Bronchial epithelial cell (primary cell): ENCODE measurements at regions not wholly inside any gene's neighbourhood (a gene's known extent, or its start where the extent isn't known, plus 50 kb on each side); places are given as distances from the start of the nearest gene placed in this dataset.

Experiments
- DNase-seq: peaks from one replicate; pipeline ENCODE4 v3.0.0-alpha.2; 2010; ENCODE audit warnings: low read depth
- FAIRE-seq: peaks from 2 replicates; lab custom pipeline; 2011; peaks lifted over from hg19 to GRCh38; lab: Jason Lieb, UNC
- H3K27me3 ChIP-seq: 2 replicates; pipeline ENCODE4 v1.5.1; 2011; ENCODE audit warnings: low read length; ENCODE audit not compliant: control insufficient read depth, insufficient read depth
- H3K36me3 ChIP-seq: 2 replicates; pipeline ENCODE4 v1.5.1; 2011; ENCODE audit warnings: low read length; ENCODE audit not compliant: control insufficient read depth, insufficient read depth
- H3K4me3 ChIP-seq: 2 replicates; pipeline ENCODE4 v1.5.1; 2011; ENCODE audit warnings: mild to moderate bottlenecking, low read depth, low read length, control low read depth
- TF ChIP-seq, protein P1 (sequence below): IDR thresholded peaks from 2 replicates; pipeline ENCODE4 v1.5.1; 2011; ENCODE audit warnings: mild to moderate bottlenecking, moderate library complexity, low read length, control low read depth, inconsistent platforms; ENCODE audit not compliant: insufficient read depth, severe bottlenecking

DNA sequence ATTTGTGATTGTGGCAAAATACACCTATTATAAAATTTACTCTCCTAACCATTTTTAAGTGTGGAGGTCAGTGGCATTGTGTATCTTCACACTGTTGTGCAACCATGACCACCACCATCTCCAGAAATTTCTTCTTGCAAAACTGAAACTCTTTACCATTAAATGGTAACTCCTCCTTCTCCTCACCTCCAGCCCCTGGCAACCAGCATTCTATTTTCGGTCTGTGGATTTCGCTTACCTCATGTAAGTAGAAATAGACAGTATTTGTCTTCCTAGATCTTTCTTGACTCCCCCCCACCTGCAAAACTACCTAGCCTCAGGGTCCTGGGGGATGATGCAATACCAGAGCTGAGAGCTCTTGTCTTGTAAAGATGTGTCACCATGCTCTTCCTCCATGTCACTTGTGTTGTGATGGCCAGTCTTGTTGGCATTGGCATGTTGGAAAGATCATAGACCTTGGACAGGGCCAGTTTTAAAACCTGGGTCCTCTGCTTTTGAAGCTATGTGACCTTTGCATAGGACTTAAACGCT, 71.1 kb upstream of the EMX2 start:
- FAIRE-seq (no peak), DNase-seq (no peak)
- H3K36me3 ChIP-seq: no peaks in the 10 kb centered on the region
- H3K27me3 ChIP-seq: peaks cover 6% of the 10 kb centered on the region
- no peak overlapping the region for H3K4me3 ChIP-seq
- TF ChIP-seq, protein P1, sequence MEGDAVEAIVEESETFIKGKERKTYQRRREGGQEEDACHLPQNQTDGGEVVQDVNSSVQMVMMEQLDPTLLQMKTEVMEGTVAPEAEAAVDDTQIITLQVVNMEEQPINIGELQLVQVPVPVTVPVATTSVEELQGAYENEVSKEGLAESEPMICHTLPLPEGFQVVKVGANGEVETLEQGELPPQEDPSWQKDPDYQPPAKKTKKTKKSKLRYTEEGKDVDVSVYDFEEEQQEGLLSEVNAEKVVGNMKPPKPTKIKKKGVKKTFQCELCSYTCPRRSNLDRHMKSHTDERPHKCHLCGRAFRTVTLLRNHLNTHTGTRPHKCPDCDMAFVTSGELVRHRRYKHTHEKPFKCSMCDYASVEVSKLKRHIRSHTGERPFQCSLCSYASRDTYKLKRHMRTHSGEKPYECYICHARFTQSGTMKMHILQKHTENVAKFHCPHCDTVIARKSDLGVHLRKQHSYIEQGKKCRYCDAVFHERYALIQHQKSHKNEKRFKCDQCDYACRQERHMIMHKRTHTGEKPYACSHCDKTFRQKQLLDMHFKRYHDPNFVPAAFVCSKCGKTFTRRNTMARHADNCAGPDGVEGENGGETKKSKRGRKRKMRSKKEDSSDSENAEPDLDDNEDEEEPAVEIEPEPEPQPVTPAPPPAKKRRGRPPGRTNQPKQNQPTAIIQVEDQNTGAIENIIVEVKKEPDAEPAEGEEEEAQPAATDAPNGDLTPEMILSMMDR: no peak

DNA sequence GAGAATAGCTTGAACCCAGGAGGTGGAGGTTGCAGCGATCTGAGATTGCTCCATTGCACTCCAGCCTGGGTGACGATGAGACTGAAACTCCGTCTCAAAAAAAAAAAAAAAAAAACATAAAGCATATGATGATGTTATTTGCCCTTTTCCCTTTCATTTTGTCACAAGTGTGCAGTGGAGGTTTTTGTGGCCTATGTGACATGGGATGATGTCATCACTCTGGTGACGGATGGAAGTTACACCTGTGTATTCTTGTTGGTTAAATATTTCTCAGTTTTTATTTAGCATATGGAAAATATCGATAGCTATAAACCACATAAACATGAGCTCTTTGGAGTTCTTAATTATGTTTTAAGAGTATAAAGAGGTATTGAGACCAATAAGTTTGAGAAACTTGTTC, 71.8 kb upstream of the EMX2 start:
- FAIRE-seq: no peak

DNA sequence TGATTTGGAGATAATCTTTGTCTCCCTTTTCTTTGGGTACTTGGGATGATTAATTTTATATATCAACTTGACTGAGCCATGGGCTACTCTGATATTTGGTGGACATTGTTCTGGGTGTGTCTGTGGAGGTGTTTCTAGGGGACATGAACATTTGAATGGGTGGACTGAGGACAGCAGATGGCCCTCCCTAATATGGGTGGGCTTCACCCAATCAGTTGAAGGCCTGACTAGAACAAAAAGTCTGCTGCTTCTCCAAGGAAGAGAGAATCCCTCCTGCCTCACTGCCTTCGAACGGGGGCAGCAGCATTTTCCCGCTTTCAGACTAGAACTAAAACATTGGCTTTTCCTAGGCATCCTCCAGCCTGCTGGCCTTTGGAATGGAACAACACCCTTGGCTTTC, 73.9 kb upstream of the EMX2 start:
- TF ChIP-seq, protein P1: no peak
- DNase-seq: no peak
- no peak overlapping the region for H3K4me3 ChIP-seq
- H3K27me3 ChIP-seq: peaks cover 6% of the 10 kb centered on the region
- H3K36me3 ChIP-seq: no peaks in the 10 kb centered on the region
- FAIRE-seq: no peak

More for the DNA sequence above, 71.8 kb upstream of the EMX2 start:
- no peak for DNase-seq
- no peaks in the 10 kb centered on the region for H3K36me3 ChIP-seq
- H3K4me3 ChIP-seq: no peak overlapping the region
- H3K27me3 ChIP-seq: peaks cover 6% of the 10 kb centered on the region
- TF ChIP-seq, protein P1: no peak

- FAIRE-seq (peak; percentile 47), DNase-seq (no peak)
- TF ChIP-seq, protein P1: no peak
- H3K36me3 ChIP-seq: no peaks in the 10 kb centered on the region
- no peak overlapping the region for H3K4me3 ChIP-seq
- peaks cover 2% of the 10 kb centered on the region for H3K27me3 ChIP-seq
Observed at GRCh38 chr10:117464176-117464575, 78.4 kb upstream of the EMX2 start.

GRCh38 chr10:117463545-117463920, 79.0 kb upstream of the EMX2 start:
- Histone ChIP-seq H3K27me3 (peaks cover 2% of the 10 kb centered on the region), H3K4me3 (no peak overlapping the region), H3K36me3 (no peaks in the 10 kb centered on the region)
- DNase-seq (no peak), FAIRE-seq (peak; percentile 36)
- TF ChIP-seq, protein P1: no peak

DNA sequence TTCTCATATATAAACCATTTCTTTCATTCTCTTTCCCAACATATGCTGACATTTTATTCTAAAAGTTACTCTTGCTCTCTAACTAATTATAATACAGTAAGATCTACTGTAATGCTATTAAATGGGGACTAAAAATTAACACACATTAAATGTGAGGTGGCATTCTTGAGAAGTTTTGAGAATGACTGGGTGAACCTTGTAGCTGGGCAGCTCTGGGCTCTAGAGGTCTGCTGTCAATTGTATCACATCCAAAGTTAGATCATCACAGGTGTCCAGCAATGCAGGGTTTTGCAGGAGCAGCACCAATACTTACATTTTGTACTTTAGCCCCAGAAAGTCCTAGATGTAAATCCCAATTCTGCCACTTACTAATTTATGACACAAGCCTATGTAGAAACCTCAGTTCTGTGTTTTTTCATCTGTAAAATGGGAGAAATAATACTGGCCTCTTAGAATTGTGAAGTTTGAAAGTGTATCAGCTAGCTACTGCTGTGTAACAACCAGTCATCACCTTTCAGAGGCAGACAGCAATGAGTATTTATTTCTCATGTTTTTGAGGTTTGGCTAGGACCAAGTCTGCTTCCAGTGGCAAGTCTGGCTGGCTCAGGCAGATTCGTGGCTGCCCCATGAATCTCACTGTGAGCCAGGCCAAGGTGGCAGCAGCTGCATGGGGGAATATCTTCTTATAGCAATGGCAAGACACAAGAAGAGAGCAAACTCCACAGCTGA, 79.6 kb upstream of the EMX2 start:
- DNase-seq (no peak), FAIRE-seq (no peak)
- Histone ChIP-seq H3K4me3 (no peak overlapping the region), H3K27me3 (peaks cover 2% of the 10 kb centered on the region), H3K36me3 (no peaks in the 10 kb centered on the region)
- TF ChIP-seq, protein P1: no peak
